Heart right ventricle (tissue), 16 donors: ENCODE measurements at regions not wholly inside any gene's neighbourhood (a gene's known extent, or its start where the extent isn't known, plus 50 kb on each side); places are given as distances from the start of the nearest gene placed in this dataset.

Experiments used
- ATAC-seq, 8 donors: fragments of 200-7000 bp; cut with Tn5 transposase; one replicate each; pipeline ENCODE4 v1.9.1; 2020; ENCODE audit warnings: mild to moderate bottlenecking in 8 of 8, moderate library complexity in 8 of 8, moderate number of reproducible peaks in 1 of 8
- DNase-seq, 2 donors: peaks; one replicate each; pipeline ENCODE4 v3.0.0-alpha.2; 2020
- H3K27ac ChIP-seq, 10 donors: fragments of 200-600 bp; sonication (generic) in 2 of 10; one replicate each; pipeline versions ENCODE4 v1.5.0 to v1.8.0; 2020 to 2022; ENCODE audit warnings: mild to moderate bottlenecking in 3 of 10
- H3K27me3 ChIP-seq, 7 donors: fragments of 200-600 bp; one replicate each; pipeline ENCODE4 v1.8.0; 2021 to 2022; ENCODE audit warnings: mild to moderate bottlenecking in 2 of 7
- H3K36me3 ChIP-seq, 9 donors: fragments of 200-600 bp; sonication (generic) in 1 of 9; one replicate each; pipeline versions ENCODE4 v1.5.0 to v1.8.0; 2020 to 2022; ENCODE audit warnings: mild to moderate bottlenecking in 2 of 9
- H3K4me1 ChIP-seq, 9 donors: fragments of 200-600 bp; sonication (generic) in 1 of 9; one replicate each; pipeline versions ENCODE4 v1.5.0 to v1.8.0; 2020 to 2022; ENCODE audit warnings: mild to moderate bottlenecking in 4 of 9
- H3K4me3 ChIP-seq, 10 donors: fragments of 200-600 bp; sonication (generic) in 2 of 10; one replicate each; pipeline versions ENCODE4 v1.5.0 to v1.8.0; 2020 to 2022; ENCODE audit warnings: mild to moderate bottlenecking in 7 of 10, moderate library complexity in 2 of 10
- H3K9me3 ChIP-seq, 11 donors: fragments of 200-600 bp in 10 of 11; sonication (generic) in 2 of 11; one replicate each; pipeline versions ENCODE4 v1.5.0 to v1.8.0; 2013 to 2022; ENCODE audit warnings: mild to moderate bottlenecking in 2 of 11, control low read depth in 1 of 11, moderate library complexity in 1 of 11
- WGBS, 2 donors: extraction: QIAGEN DNeasy Blood & Tissue Kit; methylation state at CpG; one replicate each; pipeline ENCODE4 v1.1.7; 2013; ENCODE audit warnings: inconsistent platforms in 1 of 2; 5-methylcytosine and 5-hydroxymethylcytosine counted together
- intact Hi-C, 10 donors: fragments of 100-400 bp; cut with DNase I; formaldehyde crosslinking; loops; one replicate each; pipeline versions ENCODE4 v1.11.1 to v1.14.2; 2022
- TF ChIP-seq, protein P1 (sequence below), 9 donors: fragments of 200-600 bp; sonication (generic) in 2 of 9; IDR thresholded peaks; one replicate each; pipeline versions ENCODE4 v1.5.0 to v1.8.0; 2021 to 2022; ENCODE audit warnings: antibody characterized with exemption in 9 of 9, mild to moderate bottlenecking in 5 of 9, moderate library complexity in 1 of 9
- donor health status: Arrhythmogenic right ventricular cardiomyopathy.
- donor health status: ischemic (EF 13 %, LVEDD 7.1; RV severe dilation, severe dysfunction).
- donor health status: healthy with polysubstance abuse.
- donor health status: DM: no; HTN: yes; CAD: no.
- donor health status: DM: no; HTN: no; CAD: no.
- donor health status: ischemic (EF 25% LVEDD 6.9; RV normal size, moderate dysfunction).
- donor health status: ischemic (EF 25% LVEDD 5.7; RV mildly dilated, moderate dysfunction).
- donor health status: healthy.
- donor health status: DM: yes; HTN: yes; CAD: no.
- donor health status: Ischemic cardiomyopathy.
- donor health status: ischemic (EF 35%, LVEDD 5.7; RV mildly dilated, moderate dysfunction).
- donor health status: nonischemic (EF 11% LVEDD 7.7; RV severe dilation, severe dysfunction).
- donor health status: DM: yes; HTN: yes; CAD: no.
- donor health status: PGD.
- donor health status: ischemic (EF 29% LVEDD 5.4; RV normal size, mild dysfunction).
- donor health status: nonischemic (EF 23%, LVEDD 6.1; RV moderate dilation, normal function).

DNA sequence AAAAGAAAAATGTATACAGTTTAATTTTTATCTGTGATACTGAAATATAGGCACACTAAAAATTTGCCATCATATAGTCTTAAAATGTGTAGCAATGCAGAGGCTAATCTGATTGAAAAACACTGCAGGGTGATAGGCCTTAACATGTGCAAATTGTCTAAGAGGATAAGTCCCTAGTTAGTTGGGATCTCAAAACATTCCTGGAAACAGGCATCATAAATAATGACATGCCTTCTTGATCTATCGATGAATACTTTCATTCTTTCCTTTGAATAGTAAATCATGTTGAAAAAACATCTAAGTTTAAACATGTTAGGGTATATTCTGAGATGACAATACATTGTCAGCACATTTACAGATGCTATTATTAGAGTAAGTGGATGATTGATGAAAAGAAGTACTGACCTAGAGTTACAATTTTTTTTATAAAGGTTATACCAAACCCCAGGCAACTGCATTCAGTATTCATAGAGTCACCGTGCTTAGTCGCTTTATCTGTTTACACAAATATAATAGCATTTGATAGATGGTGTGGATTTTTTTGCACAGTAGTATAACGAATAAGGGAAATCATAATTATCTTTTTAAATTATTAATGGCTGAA lies 668.2 kb upstream of the ADGRL3 start:
- ATAC-seq: no peak
- Histone ChIP-seq H3K27ac (no peak overlapping the region), H3K4me1 (no peaks in the 10 kb centered on the region), H3K9me3 (peaks cover 0 to 4% (median 0%) of the 10 kb centered on the region in 11 donors), H3K36me3 (no peaks in the 10 kb centered on the region), H3K27me3 (no peaks in the 10 kb centered on the region), H3K4me3 (no peak overlapping the region)
- intact Hi-C loops: no loop called here
- WGBS, 2 donors: 76 to 81% methylated on average over 4 of the region's 4 CpGs
- TF ChIP-seq, protein P1, sequence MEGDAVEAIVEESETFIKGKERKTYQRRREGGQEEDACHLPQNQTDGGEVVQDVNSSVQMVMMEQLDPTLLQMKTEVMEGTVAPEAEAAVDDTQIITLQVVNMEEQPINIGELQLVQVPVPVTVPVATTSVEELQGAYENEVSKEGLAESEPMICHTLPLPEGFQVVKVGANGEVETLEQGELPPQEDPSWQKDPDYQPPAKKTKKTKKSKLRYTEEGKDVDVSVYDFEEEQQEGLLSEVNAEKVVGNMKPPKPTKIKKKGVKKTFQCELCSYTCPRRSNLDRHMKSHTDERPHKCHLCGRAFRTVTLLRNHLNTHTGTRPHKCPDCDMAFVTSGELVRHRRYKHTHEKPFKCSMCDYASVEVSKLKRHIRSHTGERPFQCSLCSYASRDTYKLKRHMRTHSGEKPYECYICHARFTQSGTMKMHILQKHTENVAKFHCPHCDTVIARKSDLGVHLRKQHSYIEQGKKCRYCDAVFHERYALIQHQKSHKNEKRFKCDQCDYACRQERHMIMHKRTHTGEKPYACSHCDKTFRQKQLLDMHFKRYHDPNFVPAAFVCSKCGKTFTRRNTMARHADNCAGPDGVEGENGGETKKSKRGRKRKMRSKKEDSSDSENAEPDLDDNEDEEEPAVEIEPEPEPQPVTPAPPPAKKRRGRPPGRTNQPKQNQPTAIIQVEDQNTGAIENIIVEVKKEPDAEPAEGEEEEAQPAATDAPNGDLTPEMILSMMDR (IDR thresholded peaks at IDR 0.05): no peak
- no peak for DNase-seq

DNA sequence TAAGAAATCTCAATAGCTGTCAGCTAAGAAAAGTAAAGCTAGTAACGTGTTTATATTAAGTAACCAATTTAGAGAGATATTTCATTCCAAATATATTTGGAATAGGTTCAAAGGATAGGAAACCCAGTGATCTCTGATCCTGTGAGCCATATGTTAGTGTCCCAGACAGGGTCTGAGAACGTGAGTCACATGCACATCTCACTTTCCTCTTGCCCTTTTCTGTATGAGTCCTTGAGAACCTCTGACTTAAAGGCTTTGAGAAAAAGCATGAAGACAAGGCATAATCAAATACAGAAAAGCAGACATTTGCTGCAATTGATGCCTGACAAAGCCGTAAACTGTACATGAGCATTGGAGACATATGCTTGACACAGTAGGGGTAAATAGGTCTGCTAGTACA lies 655.1 kb upstream of the ADGRL3 start:
- WGBS, 2 donors: 48 to 49% methylated on average over 3 of the region's 3 CpGs
- intact Hi-C loops: no loop called here
- Histone ChIP-seq H3K27me3 (no peaks in the 10 kb centered on the region), H3K9me3 (peaks cover 0 to 17% (median 0%) of the 10 kb centered on the region in 11 donors), H3K27ac (no peak overlapping the region), H3K36me3 (no peaks in the 10 kb centered on the region), H3K4me1 (no peaks in the 10 kb centered on the region), H3K4me3 (no peak overlapping the region)
- TF ChIP-seq, protein P1 (IDR thresholded peaks at IDR 0.05): no peak
- DNase-seq: no peak
- ATAC-seq: no peak

DNA sequence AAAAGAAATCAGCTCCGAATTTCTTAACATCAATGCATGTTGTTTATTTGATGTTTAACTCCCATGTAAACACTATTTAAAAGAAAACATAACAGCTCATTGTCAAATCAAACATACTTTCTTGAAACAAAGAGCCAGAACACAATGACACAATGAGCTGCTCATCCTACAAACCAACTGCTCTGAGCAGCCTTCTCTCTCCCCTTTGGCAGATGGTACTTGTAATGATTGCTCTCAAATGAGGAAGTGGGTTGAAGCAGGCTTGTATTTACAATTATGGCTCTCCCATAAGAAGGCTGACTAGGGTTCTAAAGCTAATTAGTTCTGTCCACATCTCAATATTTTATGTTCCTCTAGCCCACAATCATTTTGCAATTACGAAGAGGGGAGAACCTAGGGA lies 637.8 kb upstream of the ADGRL3 start:
- no peaks in the 10 kb centered on the region for H3K4me1 ChIP-seq
- 59 to 74% methylated on average over 2 of the region's 2 CpGs for WGBS, 2 donors
- H3K36me3 ChIP-seq: no peaks in the 10 kb centered on the region
- H3K9me3 ChIP-seq: peaks cover 0 to 6% (median 0%) of the 10 kb centered on the region in 11 donors
- H3K4me3 ChIP-seq: no peak overlapping the region
- DNase-seq (no peak), ATAC-seq (no peak)
- intact Hi-C loops: no loop called here
- H3K27ac ChIP-seq: no peak overlapping the region
- H3K27me3 ChIP-seq: no peaks in the 10 kb centered on the region
- TF ChIP-seq, protein P1 (IDR thresholded peaks at IDR 0.05): no peak

DNA sequence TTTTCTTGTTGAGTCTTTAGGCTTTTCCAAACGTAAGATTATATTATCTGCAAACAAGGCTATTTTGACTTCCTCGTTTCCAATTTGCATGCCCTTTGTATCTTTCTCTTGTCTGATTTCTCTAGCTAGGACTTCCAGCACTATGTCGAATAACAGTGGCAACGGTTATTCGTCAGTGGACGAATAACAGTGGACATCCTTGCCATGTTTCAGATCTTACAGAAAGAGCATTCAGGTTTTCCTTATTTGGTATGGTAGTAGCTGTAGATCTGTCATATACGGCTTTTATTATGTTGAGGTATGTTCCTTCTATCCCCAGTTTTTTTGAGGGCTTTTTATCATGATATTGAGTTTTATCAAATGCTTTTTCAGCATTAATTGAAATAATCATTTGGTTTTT lies 634.6 kb upstream of the ADGRL3 start:
- no peaks in the 10 kb centered on the region for H3K4me1 ChIP-seq
- no peak overlapping the region for H3K4me3 ChIP-seq
- H3K27me3 ChIP-seq: no peaks in the 10 kb centered on the region
- 84 to 88% methylated on average over 7 of the region's 7 CpGs for WGBS, 2 donors
- peaks cover 0 to 20% (median 0%) of the 10 kb centered on the region in 11 donors for H3K9me3 ChIP-seq
- DNase-seq (no peak), ATAC-seq (no peak)
- H3K36me3 ChIP-seq: no peaks in the 10 kb centered on the region
- TF ChIP-seq, protein P1 (IDR thresholded peaks at IDR 0.05): no peak
- intact Hi-C loops: no loop called here
- H3K27ac ChIP-seq: no peak overlapping the region
